ENCODE measurements at regions not wholly inside any gene's neighbourhood (a gene's known extent, or its start where the extent isn't known, plus 50 kb on each side); places are given as distances from the start of the nearest gene placed in this dataset.
"Not testable (repeated sequence)": the region's sequence is repeated elsewhere in the genome, so short reads cannot be mapped to it uniquely, and the experiment has no call there.

DNA sequence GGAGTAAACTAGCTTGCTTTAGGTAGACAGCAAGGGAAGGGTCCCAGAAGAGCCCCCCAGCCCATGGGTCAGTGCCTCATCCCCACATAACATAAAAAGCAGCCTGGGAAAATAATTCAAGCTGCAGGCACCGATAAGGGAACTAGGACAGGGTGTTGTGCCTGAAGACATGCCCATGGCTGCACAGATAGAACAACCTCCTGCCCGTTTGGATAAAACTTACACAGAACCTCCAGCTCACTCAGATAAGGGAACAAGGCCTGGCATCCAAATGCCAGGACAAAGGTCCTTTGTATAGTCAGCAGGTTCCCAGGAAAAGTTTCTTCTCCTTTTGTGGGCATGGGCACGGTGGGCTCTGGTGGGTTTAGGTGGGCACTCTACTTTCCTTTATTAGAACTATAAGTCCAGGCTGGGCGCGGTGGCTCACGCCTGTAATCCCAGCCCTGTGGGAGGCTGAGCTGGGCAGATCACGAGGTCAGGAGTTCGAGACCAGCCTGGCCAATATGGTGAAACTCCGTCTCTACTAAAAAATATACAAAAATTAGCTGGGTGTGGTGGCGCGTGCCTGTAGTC, 149.5 kb downstream of the GLUD2 start:
- TF ChIP-seq, protein P1, sequence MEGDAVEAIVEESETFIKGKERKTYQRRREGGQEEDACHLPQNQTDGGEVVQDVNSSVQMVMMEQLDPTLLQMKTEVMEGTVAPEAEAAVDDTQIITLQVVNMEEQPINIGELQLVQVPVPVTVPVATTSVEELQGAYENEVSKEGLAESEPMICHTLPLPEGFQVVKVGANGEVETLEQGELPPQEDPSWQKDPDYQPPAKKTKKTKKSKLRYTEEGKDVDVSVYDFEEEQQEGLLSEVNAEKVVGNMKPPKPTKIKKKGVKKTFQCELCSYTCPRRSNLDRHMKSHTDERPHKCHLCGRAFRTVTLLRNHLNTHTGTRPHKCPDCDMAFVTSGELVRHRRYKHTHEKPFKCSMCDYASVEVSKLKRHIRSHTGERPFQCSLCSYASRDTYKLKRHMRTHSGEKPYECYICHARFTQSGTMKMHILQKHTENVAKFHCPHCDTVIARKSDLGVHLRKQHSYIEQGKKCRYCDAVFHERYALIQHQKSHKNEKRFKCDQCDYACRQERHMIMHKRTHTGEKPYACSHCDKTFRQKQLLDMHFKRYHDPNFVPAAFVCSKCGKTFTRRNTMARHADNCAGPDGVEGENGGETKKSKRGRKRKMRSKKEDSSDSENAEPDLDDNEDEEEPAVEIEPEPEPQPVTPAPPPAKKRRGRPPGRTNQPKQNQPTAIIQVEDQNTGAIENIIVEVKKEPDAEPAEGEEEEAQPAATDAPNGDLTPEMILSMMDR (IDR thresholded peaks at IDR 0.05 in 8 of 11, conservative IDR thresholded peaks at IDR 0.05 in 3 of 11), result not testable (repeated sequence)
- TF ChIP-seq POLR2A, POLR2AphosphoS5 (IDR thresholded peaks at IDR 0.05): not testable (repeated sequence)

All from spleen (tissue), 7 donors.